Sigmoid colon (tissue), 3 donors: ENCODE measurements at regions not wholly inside any gene's neighbourhood (a gene's known extent, or its start where the extent isn't known, plus 50 kb on each side); places are given as distances from the start of the nearest gene placed in this dataset.

Experiments used
- POLR2A ChIP-seq, 2 donors: fragments of 450-650 bp; IDR thresholded peaks; one replicate each; pipeline ENCODE4 v1.6.1; 2016; ENCODE audit warnings: antibody characterized with exemption in 2 of 2, mild to moderate bottlenecking in 2 of 2, moderate library complexity in 2 of 2
- TF ChIP-seq, protein P1 (sequence below), 4 experiments: fragments of 450-650 bp in 3 of 4; fragments of 200-600 bp in 1 of 4; IDR thresholded peaks; one replicate each; pipeline ENCODE4 v1.5.1; 2016 to 2019; ENCODE audit warnings: antibody characterized with exemption in 4 of 4, mild to moderate bottlenecking in 3 of 4, moderate library complexity in 2 of 4

DNA sequence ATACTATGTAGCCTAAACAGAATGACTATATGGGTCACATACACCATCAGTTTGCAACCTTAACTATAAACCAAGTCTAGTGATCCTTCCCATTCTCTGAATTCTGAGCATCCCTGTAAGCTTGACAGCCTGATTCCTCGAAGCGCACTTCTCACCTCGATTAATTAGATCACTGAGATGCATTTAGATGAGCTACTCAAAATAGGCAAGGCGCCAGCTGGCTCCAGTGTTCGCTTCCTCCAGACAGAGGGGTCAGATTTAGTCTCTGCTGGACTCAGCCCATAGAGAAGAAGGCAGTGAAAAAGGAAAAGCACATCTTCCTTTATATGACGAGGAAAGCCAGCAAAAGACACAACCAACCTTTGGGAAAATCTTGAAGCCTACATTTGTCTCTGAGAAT lies 371.5 kb downstream of the MLLT3 start:
- TF ChIP-seq, protein P1, sequence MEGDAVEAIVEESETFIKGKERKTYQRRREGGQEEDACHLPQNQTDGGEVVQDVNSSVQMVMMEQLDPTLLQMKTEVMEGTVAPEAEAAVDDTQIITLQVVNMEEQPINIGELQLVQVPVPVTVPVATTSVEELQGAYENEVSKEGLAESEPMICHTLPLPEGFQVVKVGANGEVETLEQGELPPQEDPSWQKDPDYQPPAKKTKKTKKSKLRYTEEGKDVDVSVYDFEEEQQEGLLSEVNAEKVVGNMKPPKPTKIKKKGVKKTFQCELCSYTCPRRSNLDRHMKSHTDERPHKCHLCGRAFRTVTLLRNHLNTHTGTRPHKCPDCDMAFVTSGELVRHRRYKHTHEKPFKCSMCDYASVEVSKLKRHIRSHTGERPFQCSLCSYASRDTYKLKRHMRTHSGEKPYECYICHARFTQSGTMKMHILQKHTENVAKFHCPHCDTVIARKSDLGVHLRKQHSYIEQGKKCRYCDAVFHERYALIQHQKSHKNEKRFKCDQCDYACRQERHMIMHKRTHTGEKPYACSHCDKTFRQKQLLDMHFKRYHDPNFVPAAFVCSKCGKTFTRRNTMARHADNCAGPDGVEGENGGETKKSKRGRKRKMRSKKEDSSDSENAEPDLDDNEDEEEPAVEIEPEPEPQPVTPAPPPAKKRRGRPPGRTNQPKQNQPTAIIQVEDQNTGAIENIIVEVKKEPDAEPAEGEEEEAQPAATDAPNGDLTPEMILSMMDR (IDR thresholded peaks at IDR 0.05): no peak
- TF ChIP-seq POLR2A (IDR thresholded peaks at IDR 0.05): no peak
